HEK293 (cell line): ENCODE measurements at regions not wholly inside any gene's neighbourhood (a gene's known extent, or its start where the extent isn't known, plus 50 kb on each side); places are given as distances from the start of the nearest gene placed in this dataset.

Experiments
- CTCF ChIA-PET: fragments of 350-600 bp; formaldehyde crosslinking; extraction: SDS; loops from one replicate; lab custom pipeline; 2021; ENCODE audit warnings: antibody characterized with exemption; lab: Yijun Ruan, JAX
- POLR2A ChIA-PET: fragments of 300-600 bp; formaldehyde crosslinking; extraction: SDS; loops from one replicate; lab custom pipeline; 2020; ENCODE audit warnings: antibody characterized with exemption, inconsistent platforms; lab: Yijun Ruan, JAX
- H3K27ac ChIP-seq: fragments of 200-500 bp; sonication (Bioruptor generic); 2 replicates; pipeline ENCODE4 v1.5.1; 2014; ENCODE audit warnings: low read depth, low read length, control low read depth, inconsistent platforms; ENCODE audit errors: extremely low read depth
- H3K36me3 ChIP-seq, 2 experiments: fragments of 200-500 bp in 1 of 2; sonication (Bioruptor generic) in 1 of 2; 1 replicate in 1 of 2; 2 replicates in 1 of 2; pipeline ENCODE4 v1.5.1; 2014 to 2017; ENCODE audit warnings: inconsistent platforms in 2 of 2, low read length in 2 of 2; ENCODE audit not compliant: control insufficient read depth in 2 of 2, insufficient read depth in 1 of 2
- H3K4me1 ChIP-seq: fragments of 200-500 bp; sonication (Bioruptor generic); 2 replicates; pipeline ENCODE4 v1.5.1; 2014; ENCODE audit warnings: mild to moderate bottlenecking, low read length, inconsistent platforms; ENCODE audit not compliant: control insufficient read depth, insufficient read depth
- H3K4me3 ChIP-seq: 2 replicates; pipeline ENCODE4 v1.5.1; 2011; ENCODE audit warnings: low read depth, mild to moderate bottlenecking, control low read depth, low read length, moderate library complexity
- H3K9me3 ChIP-seq: fragments of 200-500 bp; sonication (Bioruptor generic); 2 replicates; pipeline ENCODE4 v1.5.1; 2014; ENCODE audit warnings: low read depth, low read length, inconsistent platforms; ENCODE audit not compliant: control insufficient read depth, insufficient read depth
- SETDB1 ChIP-seq: IDR thresholded peaks from one replicate; pipeline ENCODE4 v1.6.1; 2017; ENCODE audit warnings: mild to moderate bottlenecking, low read length, moderate library complexity, mixed read lengths; ENCODE audit not compliant: insufficient read length
- ZBTB7A ChIP-seq: fragments of 450-650 bp; formaldehyde crosslinking; IDR thresholded peaks from 2 replicates; pipeline ENCODE4 v1.5.1; 2016; ENCODE audit warnings: low read depth, missing biosample characterization, missing genetic modification characterization
- ZNF132 ChIP-seq: fragments of 450-650 bp; formaldehyde crosslinking; IDR thresholded peaks from 2 replicates; pipeline ENCODE4 v1.5.1; 2017; ENCODE audit warnings: missing biosample characterization, missing genetic modification characterization, borderline replicate concordance
- ZNF133 ChIP-seq: fragments of 450-650 bp; formaldehyde crosslinking; IDR thresholded peaks from 2 replicates; pipeline ENCODE4 v1.5.1; 2016; ENCODE audit warnings: missing biosample characterization, missing genetic modification characterization
- ZNF146 ChIP-seq: fragments of 450-650 bp; formaldehyde crosslinking; IDR thresholded peaks from 2 replicates; pipeline ENCODE4 v1.5.1; 2016; ENCODE audit warnings: missing biosample characterization, missing genetic modification characterization
- ZNF19 ChIP-seq: fragments of 450-650 bp; formaldehyde crosslinking; IDR thresholded peaks from 2 replicates; pipeline ENCODE4; 2016; ENCODE audit warnings: missing biosample characterization, missing genetic modification characterization, low read depth
- ZNF223 ChIP-seq: fragments of 450-650 bp; formaldehyde crosslinking; IDR thresholded peaks from 2 replicates; pipeline ENCODE4 v1.5.1; 2016; ENCODE audit warnings: missing biosample characterization, missing genetic modification characterization
- ZNF266 ChIP-seq: fragments of 450-650 bp; formaldehyde crosslinking; IDR thresholded peaks from 2 replicates; pipeline ENCODE4 v1.5.1; 2016; ENCODE audit warnings: missing biosample characterization, missing genetic modification characterization, low read depth
- ZNF600 ChIP-seq: fragments of 450-650 bp; formaldehyde crosslinking; IDR thresholded peaks from 2 replicates; pipeline ENCODE4 v1.5.1; 2016; ENCODE audit warnings: missing biosample characterization, missing genetic modification characterization
- ZNF624 ChIP-seq: fragments of 450-650 bp; formaldehyde crosslinking; IDR thresholded peaks from 2 replicates; pipeline ENCODE4 v1.5.1; 2017; ENCODE audit warnings: missing biosample characterization, missing genetic modification characterization
- ZNF776 ChIP-seq: fragments of 450-650 bp; formaldehyde crosslinking; IDR thresholded peaks from 2 replicates; pipeline ENCODE4 v1.5.0; 2017; ENCODE audit warnings: missing biosample characterization, missing genetic modification characterization, borderline replicate concordance
- ZNF830 ChIP-seq: fragments of 450-650 bp; IDR thresholded peaks from 2 replicates; pipeline ENCODE4 v1.5.0; 2018; ENCODE audit warnings: missing biosample characterization, missing genetic modification characterization, low read depth, mild to moderate bottlenecking, moderate library complexity
- TF ChIP-seq, protein P1 (sequence below): fragments of 450-650 bp; IDR thresholded peaks from 2 replicates; pipeline ENCODE4 v1.5.1; 2018; ENCODE audit warnings: missing biosample characterization, missing genetic modification characterization
- TF ChIP-seq, protein P2 (sequence below): fragments of 450-650 bp; formaldehyde crosslinking; IDR thresholded peaks from 2 replicates; pipeline ENCODE4 v1.5.1; 2017; ENCODE audit warnings: missing biosample characterization, missing genetic modification characterization
- TF ChIP-seq, protein P3 (sequence below): fragments of 450-650 bp; formaldehyde crosslinking; IDR thresholded peaks from 2 replicates; pipeline ENCODE4 v1.5.1; 2016; ENCODE audit warnings: missing biosample characterization, missing genetic modification characterization
- TF ChIP-seq, protein P4 (sequence below): fragments of 450-650 bp; formaldehyde crosslinking; IDR thresholded peaks from 2 replicates; pipeline ENCODE4 v1.5.1; 2016; ENCODE audit warnings: missing biosample characterization, missing genetic modification characterization
- TF ChIP-seq, protein P5 (sequence below): fragments of 450-650 bp; formaldehyde crosslinking; IDR thresholded peaks from 2 replicates; pipeline ENCODE4 v1.5.1; 2016; ENCODE audit warnings: missing biosample characterization, missing genetic modification characterization
- TF ChIP-seq, protein P6 (sequence below): fragments of 450-650 bp; formaldehyde crosslinking; optimal IDR thresholded peaks from 2 replicates; pipeline ENCODE3; 2016; ENCODE audit warnings: missing biosample characterization, mild to moderate bottlenecking, missing genetic modification characterization
- TF ChIP-seq, protein P7 (sequence below): fragments of 450-650 bp; formaldehyde crosslinking; IDR thresholded peaks from 2 replicates; pipeline ENCODE4 v1.5.1; 2016; ENCODE audit warnings: missing biosample characterization, missing genetic modification characterization

DNA sequence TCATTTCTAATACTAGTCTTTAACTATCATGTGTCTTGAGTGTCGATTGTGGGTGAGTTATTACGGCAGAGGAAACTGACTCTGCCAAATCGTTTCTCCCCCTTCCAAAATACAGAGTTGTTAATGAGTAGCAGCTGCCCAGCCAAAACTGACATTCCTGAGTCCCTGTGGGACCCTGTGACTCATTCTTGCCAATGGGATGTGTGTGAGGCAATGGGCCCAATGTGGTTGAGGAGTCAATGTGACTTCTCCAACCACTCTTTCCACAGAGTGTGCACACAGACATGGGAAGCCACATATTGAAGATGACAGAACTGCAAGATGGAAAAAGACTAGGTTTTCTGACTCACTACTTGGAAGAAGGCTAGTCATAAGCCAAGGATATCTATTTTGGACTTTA lies 434.7 kb downstream of the DTWD2 start (continued):
- TF ChIP-seq, protein P1, sequence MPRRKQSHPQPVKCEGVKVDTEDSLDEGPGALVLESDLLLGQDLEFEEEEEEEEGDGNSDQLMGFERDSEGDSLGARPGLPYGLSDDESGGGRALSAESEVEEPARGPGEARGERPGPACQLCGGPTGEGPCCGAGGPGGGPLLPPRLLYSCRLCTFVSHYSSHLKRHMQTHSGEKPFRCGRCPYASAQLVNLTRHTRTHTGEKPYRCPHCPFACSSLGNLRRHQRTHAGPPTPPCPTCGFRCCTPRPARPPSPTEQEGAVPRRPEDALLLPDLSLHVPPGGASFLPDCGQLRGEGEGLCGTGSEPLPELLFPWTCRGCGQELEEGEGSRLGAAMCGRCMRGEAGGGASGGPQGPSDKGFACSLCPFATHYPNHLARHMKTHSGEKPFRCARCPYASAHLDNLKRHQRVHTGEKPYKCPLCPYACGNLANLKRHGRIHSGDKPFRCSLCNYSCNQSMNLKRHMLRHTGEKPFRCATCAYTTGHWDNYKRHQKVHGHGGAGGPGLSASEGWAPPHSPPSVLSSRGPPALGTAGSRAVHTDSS (tag by site-specific recombination), result no peak

DNA sequence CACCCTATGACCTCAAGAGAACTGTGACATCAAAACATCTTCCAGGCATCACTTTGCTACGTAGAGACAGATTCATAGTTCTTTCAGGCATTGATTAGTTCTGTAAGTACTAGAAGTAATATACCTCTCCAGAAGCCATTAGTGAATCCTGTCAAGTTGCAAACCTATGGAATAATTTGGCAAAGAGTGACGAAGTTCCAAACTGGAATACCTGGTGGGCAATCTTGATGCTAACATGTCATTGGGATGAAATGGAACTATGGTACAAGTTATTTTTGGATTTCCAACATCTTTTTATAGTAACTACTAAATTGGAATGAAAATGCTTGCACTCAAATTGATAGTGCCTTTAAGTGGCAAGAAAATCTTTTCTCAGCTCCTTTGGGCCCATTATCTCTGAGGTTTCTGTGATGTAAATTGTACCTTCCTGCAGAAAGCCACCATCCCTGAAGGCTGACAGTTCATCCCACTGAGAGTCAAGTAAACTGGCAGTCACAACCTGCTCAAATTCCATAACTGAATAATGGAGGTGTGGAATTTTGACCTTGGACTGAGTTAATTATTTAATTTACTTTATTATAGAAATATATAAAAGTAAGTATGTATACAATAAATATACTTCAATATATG lies 435.5 kb downstream of the DTWD2 start:
- H3K4me3 ChIP-seq, result no peak overlapping the region
- no peaks in the 10 kb centered on the region for H3K9me3 ChIP-seq
- no peaks in the 10 kb centered on the region for H3K4me1 ChIP-seq
- H3K27ac ChIP-seq, result no peak overlapping the region
- no peak for TF ChIP-seq ZNF830 (tag by site-specific recombination)
- TF ChIP-seq, protein P2, sequence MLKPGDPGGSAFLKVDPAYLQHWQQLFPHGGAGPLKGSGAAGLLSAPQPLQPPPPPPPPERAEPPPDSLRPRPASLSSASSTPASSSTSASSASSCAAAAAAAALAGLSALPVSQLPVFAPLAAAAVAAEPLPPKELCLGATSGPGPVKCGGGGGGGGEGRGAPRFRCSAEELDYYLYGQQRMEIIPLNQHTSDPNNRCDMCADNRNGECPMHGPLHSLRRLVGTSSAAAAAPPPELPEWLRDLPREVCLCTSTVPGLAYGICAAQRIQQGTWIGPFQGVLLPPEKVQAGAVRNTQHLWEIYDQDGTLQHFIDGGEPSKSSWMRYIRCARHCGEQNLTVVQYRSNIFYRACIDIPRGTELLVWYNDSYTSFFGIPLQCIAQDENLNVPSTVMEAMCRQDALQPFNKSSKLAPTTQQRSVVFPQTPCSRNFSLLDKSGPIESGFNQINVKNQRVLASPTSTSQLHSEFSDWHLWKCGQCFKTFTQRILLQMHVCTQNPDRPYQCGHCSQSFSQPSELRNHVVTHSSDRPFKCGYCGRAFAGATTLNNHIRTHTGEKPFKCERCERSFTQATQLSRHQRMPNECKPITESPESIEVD (tag by site-specific recombination), result no peak
- TF ChIP-seq ZNF133 (tag by site-specific recombination), result no peak
- no peak for TF ChIP-seq ZNF600 (tag by site-specific recombination)
- TF ChIP-seq, protein P3, sequence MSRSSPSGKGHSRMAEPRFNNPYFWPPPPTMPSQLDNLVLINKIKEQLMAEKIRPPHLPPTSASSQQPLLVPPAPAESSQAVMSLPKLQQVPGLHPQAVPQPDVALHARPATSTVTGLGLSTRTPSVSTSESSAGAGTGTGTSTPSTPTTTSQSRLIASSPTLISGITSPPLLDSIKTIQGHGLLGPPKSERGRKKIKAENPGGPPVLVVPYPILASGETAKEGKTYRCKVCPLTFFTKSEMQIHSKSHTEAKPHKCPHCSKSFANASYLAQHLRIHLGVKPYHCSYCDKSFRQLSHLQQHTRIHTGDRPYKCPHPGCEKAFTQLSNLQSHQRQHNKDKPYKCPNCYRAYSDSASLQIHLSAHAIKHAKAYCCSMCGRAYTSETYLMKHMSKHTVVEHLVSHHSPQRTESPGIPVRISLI (tag by site-specific recombination), result no peak
- TF ChIP-seq ZNF266 (tag by site-specific recombination), result no peak
- TF ChIP-seq, protein P4, sequence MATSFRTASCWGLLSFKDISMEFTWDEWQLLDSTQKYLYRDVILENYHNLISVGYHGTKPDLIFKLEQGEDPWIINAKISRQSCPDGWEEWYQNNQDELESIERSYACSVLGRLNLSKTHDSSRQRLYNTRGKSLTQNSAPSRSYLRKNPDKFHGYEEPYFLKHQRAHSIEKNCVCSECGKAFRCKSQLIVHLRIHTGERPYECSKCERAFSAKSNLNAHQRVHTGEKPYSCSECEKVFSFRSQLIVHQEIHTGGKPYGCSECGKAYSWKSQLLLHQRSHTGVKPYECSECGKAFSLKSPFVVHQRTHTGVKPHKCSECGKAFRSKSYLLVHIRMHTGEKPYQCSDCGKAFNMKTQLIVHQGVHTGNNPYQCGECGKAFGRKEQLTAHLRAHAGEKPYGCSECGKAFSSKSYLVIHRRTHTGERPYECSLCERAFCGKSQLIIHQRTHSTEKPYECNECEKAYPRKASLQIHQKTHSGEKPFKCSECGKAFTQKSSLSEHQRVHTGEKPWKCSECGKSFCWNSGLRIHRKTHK (tag by site-specific recombination), result no peak
- no peak for TF ChIP-seq ZNF19
- TF ChIP-seq, protein P1 (tag by site-specific recombination), result no peak
- no peak for TF ChIP-seq ZNF132 (tag by site-specific recombination)
- CTCF ChIA-PET, result interaction anchor here (0.7 kb wide), 1 partner anchor 17 kb away, joined by 3 read pairs; no protein-coding TSS in a partner anchor
- POLR2A ChIA-PET, result no interaction called here
- no peaks in the 10 kb centered on the region for H3K36me3 ChIP-seq

DNA sequence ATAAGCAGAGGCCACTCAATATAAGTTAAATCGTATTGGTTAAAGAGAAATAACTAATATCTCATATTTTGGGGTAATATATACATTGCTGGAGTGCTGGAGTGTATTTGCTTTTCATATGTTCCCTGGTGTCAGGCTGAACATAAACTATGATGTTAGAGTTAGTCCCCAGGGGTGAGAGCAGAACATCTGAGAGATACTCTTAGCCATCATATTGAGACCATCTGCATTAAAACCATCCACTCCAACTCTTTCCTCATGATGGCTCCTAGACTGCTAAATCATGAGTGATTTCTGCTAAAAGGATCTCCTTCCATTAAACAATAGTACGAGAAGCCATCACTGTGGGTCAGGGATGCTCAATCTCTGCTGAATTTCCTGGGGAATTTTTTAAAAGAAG lies 436.2 kb downstream of the DTWD2 start:
- POLR2A ChIA-PET, result no interaction called here
- H3K36me3 ChIP-seq, result no peaks in the 10 kb centered on the region
- CTCF ChIA-PET, result no interaction called here
- no peaks in the 10 kb centered on the region for H3K9me3 ChIP-seq
- H3K4me1 ChIP-seq, result no peaks in the 10 kb centered on the region
- H3K4me3 ChIP-seq, result no peak overlapping the region
- no peak overlapping the region for H3K27ac ChIP-seq
- TF ChIP-seq ZNF830 (tag by site-specific recombination), result no peak
- no peak for TF ChIP-seq ZBTB7A
- TF ChIP-seq SETDB1, result no peak
- no peak for TF ChIP-seq ZNF776 (tag by site-specific recombination)
- TF ChIP-seq, protein P5, sequence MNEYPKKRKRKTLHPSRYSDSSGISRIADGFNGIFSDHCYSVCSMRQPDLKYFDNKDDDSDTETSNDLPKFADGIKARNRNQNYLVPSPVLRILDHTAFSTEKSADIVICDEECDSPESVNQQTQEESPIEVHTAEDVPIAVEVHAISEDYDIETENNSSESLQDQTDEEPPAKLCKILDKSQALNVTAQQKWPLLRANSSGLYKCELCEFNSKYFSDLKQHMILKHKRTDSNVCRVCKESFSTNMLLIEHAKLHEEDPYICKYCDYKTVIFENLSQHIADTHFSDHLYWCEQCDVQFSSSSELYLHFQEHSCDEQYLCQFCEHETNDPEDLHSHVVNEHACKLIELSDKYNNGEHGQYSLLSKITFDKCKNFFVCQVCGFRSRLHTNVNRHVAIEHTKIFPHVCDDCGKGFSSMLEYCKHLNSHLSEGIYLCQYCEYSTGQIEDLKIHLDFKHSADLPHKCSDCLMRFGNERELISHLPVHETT (tag by site-specific recombination), result no peak
- TF ChIP-seq ZNF223 (tag by site-specific recombination), result no peak
- TF ChIP-seq, protein P6, sequence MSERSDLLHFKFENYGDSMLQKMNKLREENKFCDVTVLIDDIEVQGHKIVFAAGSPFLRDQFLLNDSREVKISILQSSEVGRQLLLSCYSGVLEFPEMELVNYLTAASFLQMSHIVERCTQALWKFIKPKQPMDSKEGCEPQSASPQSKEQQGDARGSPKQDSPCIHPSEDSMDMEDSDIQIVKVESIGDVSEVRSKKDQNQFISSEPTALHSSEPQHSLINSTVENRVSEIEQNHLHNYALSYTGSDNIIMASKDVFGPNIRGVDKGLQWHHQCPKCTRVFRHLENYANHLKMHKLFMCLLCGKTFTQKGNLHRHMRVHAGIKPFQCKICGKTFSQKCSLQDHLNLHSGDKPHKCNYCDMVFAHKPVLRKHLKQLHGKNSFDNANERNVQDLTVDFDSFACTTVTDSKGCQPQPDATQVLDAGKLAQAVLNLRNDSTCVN, result no peak
- no peak for TF ChIP-seq ZNF146
- no peak for TF ChIP-seq ZNF624 (tag by site-specific recombination)
- TF ChIP-seq, protein P7, sequence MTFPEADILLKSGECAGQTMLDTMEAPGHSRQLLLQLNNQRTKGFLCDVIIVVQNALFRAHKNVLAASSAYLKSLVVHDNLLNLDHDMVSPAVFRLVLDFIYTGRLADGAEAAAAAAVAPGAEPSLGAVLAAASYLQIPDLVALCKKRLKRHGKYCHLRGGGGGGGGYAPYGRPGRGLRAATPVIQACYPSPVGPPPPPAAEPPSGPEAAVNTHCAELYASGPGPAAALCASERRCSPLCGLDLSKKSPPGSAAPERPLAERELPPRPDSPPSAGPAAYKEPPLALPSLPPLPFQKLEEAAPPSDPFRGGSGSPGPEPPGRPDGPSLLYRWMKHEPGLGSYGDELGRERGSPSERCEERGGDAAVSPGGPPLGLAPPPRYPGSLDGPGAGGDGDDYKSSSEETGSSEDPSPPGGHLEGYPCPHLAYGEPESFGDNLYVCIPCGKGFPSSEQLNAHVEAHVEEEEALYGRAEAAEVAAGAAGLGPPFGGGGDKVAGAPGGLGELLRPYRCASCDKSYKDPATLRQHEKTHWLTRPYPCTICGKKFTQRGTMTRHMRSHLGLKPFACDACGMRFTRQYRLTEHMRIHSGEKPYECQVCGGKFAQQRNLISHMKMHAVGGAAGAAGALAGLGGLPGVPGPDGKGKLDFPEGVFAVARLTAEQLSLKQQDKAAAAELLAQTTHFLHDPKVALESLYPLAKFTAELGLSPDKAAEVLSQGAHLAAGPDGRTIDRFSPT (tag by site-specific recombination), result no peak
